Right renal cortex interstitium (tissue), 3 donors: ENCODE measurements at regions not wholly inside any gene's neighbourhood (a gene's known extent, or its start where the extent isn't known, plus 50 kb on each side); places are given as distances from the start of the nearest gene placed in this dataset.

Experiments
- DNase-seq, 3 donors: peaks; one replicate each; pipeline ENCODE4 v3.0.0-alpha.2; 2013; ENCODE audit warnings: low read depth in 3 of 3, low spot score in 2 of 3

DNA sequence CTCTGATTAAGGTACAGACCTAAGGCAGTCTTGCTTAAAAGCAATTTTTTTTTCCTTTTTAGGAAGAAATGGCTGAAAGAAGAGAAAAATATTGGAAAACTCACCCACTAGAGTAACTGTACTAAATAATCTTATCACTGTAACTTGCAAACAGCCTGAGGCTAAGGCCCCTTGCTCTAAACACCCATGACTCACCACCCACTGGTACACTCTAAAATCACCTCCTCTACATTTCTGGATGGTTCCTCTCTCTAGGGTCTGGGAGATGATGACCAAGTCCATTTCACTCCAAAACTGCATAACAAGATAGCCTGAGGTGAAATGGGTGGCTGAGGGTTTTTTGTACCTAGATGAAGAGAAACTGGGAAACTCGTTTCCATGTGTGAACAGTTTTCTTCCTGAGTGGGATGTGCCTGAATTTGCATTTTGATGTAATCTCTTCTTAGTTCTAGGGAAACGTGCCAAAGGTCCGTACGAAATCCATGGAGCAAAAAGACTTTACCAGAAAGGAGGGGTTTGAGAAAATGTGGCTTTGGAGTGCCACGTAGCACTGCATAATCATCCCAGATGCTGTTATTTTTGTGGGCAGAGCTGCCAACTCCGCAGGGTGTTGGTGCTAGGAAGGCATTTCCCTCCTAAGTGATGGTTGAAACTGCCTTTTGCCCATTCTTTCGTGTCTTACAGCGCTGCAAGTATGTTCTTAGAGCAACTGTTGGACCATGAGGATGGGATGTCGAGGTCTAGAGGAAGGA lies 113.5 kb upstream of the C10orf90 start:
- no peak for DNase-seq

- DNase-seq: no peak
Measured at GRCh38 chr10:126787201-126787600, 116.7 kb upstream of the C10orf90 start.

GRCh38 chr10:126795318-126795717 lies 109.9 kb upstream of the DOCK1 start:
- no peak for DNase-seq

- DNase-seq: no peak
Measured at GRCh38 chr10:126798649-126799048, 106.6 kb upstream of the DOCK1 start.

DNA sequence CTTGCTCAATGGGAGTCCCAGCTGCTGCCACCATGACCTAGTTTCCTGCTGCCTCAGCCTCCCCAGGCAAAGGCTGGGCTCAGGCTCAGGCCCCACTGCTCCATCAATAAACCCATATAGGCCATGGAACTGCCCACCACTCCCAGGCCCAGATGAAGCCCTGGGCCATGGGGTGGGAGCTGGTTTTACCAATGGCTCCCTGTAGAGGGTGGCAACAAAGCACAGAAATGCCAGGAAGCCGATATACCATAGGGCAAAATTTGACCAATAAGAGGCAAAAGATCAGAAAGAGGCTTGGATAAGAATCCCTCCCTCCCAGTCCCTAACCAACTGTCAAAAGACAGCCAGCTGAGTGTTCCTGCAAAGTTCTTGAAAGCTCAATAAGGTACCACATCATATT lies 101.8 kb upstream of the DOCK1 start:
- no peak for DNase-seq

- DNase-seq: no peak
Measured at GRCh38 chr10:126804396-126804795, 100.8 kb upstream of the DOCK1 start.

GRCh38 chr10:126806498-126806897 lies 98.7 kb upstream of the DOCK1 start:
- DNase-seq: no peak

DNA sequence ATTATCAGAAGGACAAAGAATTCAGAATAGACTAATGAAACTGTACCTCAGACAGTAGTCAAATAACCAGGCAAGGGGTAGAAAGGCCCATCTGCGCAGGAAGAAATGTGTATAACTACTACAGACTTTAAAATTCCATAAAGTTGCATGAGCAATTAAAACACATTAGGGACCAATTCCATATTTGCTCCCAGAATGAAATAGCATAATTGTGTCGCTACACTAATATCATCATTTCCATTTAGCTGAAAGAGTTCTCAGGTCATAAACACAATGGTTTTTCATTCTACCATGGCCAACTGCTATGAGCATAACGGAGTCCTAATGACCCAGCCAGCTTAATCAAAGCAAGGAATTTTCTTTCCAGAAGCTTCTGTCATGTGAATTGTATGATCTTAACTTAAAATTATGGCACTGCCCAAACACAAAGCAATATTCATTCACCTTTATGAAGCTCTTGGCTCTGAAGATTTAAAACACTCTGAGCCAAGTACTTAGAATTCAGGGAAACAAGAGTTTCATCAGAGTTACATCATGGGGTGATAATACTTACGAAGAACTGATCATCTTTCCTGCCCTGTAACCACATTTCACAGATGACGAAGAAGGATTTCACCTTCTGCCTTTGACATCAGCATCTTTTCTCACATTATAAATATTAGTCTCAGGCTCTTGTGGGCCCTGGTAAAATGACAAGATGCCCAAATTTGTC lies 98.1 kb upstream of the DOCK1 start:
- DNase-seq: no peak

DNA sequence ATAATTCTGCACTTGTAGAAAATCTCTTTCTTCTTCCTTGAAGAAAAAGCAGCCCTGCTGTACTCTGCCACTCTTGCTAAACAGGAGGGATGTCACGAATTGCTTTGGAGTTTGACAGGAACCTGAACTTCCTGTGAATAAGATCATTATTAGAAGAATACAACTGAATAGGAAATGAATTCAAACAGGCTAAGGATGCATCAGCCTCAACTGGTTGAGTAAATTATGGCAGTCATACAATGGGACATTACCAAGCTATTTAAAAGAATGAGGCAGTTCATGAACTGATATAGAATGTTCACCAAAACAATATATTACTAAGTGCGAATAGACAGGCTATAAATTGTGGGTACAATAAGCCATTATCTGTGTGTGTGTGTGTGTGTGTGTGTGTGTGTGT lies 97.1 kb upstream of the DOCK1 start:
- DNase-seq: no peak

GRCh38 chr10:126813432-126813831 lies 91.8 kb upstream of the DOCK1 start:
- no peak for DNase-seq

DNA sequence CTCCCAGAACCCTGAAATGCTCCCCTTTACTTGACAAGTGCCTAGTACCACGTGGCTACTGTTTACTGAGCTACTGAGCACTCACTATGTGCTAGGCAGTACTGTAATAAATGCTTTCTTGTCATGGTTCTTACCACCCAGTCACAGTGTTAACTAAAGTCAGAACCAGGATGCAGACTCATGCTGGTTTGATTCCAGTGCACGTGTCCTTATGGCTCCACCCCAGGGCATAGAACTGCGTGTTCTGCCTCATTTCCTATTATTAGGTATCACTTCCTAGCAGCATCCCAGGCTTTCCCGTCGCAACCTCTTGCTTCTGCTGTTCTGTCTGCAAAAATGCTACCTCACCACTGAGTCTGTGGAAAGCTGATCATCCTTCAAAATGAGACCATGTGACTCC lies 71.7 kb upstream of the DOCK1 start:
- DNase-seq: no peak

DNA sequence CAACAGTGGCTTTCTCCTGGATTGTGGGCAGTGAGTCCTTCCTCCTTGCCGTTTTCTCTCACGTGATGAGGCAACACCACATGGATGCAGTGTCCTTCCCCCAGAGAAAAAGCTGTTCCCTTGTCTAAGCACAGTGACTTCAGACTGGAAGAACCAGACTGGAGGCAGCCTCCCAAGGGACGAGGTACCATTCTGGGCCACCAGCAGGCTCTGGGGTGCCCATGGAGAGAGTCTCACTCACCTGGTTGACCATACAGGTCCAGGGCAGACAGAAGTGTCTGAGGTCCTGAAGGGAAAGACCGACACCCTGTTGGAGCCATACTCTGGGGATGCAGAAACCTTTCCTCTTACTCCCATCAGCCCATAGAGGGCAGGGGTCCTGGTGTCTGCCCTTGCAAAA lies 69.2 kb upstream of the DOCK1 start:
- DNase-seq: no peak

GRCh38 chr10:126838316-126838715 lies 66.9 kb upstream of the DOCK1 start:
- DNase-seq: no peak

GRCh38 chr10:126839094-126839761 lies 66.0 kb upstream of the DOCK1 start:
- DNase-seq: peak in 1 of 3 donors; percentile 54

DNA sequence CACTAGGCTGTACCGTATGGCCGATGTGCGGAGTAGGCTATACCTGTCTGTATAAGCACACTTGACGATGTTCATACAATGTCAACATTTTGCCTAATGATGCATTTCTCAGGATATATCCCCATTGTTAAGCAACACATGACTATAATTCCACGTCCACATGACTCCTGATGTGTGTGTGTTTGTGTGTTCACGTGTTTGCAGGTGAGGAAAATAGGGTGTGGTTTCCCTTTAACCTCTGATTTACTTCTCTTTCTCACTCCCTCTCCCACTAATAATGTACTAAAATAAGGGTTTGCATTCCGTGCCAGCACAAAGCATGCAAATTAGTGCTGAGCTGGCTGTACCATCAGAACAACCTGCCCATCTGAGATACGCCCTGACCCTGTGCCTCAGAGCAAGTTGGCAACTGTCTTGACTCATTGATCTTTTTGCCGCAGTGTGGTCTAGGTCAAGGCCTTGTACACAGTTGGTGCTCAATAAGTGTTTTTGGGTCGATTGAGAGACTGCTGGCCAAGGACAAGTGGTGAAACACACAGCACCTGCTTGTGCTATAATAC lies 64.6 kb upstream of the DOCK1 start:
- DNase-seq: no peak

DNA sequence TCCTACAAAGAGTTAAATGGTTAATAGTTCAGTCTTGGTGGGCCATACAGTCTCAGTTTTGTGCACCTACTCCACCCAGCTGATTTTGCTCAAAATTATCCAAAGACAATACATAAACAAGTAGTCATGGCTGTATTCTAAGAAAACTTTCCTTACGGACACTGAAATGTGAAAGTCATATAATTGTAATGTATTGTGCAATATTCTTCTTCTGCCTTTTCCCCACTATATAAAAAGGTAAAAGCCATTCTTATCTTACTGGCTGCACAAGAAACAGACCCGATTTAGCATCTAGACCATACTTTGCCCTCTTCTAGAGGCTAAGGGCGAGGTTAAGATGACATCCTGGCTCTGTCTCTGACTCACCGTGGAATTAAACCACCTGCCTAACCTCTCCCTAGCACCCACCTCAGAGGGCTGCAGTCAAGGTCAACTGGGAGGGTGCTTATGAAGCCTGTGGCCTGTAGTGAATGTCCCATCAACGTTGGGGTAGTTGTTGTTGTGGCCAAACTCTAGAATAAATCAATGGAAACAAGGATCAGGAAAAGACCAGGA lies 63.8 kb upstream of the DOCK1 start:
- no peak for DNase-seq

DNA sequence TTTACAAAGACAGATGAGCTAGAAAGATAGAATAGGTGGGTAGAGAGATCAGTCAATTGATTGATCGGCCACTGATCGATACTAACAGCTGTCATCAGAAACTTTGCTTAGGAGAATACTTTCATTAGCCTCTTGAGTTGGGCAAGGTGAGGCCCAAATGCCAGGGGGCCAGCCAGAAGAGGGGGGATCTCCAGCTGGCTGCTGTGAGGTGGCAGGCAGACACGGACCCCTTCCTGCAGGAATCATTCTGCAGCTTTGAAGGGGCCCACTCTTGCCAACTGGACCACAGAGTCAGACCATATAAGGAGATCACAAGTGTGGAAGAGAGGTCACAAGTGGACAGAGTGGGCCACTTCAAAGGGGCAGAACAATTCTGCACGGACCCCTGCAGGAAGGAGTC lies 62.9 kb upstream of the DOCK1 start:
- DNase-seq: no peak

DNA sequence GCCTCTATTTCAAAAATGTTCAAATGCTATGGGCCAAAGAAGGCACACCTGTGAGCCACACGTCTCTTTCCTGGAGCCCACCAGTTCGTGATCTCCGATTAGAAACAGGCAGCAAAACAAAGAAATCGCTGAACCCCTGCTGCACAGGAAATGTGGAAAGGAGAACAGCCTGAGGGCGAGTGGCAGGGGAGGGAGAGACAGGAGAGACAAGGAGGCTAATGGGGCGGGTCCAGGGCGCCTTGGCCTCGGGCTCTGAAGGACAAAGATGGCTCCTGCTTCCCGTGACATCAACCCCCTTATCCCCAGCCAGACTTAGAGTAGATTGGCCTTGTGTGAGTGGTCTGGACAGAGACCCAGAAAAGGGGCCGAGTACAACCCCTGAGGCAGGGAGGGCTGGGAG lies 62.4 kb upstream of the DOCK1 start:
- no peak for DNase-seq

DNA sequence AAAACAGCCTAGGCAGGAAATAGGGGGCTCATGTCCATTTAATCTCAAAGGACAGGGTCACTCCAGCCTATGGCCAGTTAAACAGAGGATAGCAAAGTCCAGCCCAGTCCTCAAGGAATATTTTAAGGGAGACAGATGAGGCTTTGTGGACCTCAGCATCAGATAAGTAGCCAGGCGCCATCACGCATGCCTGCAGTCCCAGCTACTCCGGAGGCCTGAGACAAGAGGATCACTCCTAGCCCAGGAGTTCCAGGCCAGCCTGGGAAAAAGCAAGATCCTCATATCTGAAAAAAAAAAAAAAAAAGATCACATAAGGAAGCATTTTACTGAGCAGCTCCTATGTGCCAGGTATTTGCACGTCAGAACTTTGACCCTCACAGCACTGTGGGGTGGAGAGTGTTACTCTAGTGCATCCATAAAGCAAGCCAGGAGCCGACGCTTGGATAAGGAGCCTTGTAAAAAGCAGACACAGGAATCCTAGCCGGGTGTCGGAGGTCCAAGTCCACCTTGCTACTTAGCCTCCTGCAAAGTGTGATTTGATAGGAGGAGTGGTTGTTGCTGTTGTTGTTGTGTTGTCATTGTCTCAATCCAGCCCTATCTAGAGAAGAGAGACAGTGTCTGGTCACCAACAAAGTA lies 61.8 kb upstream of the DOCK1 start:
- no peak for DNase-seq

- DNase-seq: no peak
Measured at GRCh38 chr10:126844406-126844805, 60.8 kb upstream of the DOCK1 start.

GRCh38 chr10:126846469-126846868 lies 58.8 kb upstream of the DOCK1 start:
- DNase-seq: no peak
